Hematopoietic multipotent progenitor cell treated with erythropoietin and hydrocortisone succinate and interleukin-3 and kit ligand, for 17 days (in vitro differentiated cells): ENCODE measurements at regions not wholly inside any gene's neighbourhood (a gene's known extent, or its start where the extent isn't known, plus 50 kb on each side); places are given as distances from the start of the nearest gene placed in this dataset.
"Not testable (repeated sequence)": the region's sequence is repeated elsewhere in the genome, so short reads cannot be mapped to it uniquely, and the experiment has no call there.

ENCODE experiments used
- DNase-seq: peaks from one replicate; pipeline ENCODE4 v3.0.0-alpha.2; 2015; ENCODE audit warnings: low spot score

DNA sequence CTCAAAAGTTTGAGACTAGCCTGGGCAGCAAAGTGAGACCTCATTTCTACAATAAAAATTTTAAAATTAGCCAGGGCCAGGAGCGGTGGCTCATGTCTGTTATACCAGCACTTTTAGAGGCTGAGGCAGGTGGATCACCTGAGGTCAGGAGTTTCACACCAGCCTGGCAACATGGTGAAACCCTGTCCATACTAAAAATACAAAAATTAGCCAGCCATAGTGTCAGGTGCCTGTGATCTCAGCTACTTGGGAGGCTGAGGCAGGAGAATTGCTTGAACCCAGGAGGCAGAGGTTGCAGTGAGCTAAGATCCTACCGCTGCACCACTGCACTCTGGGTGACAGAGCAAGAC, 85.1 kb upstream of the MAP4 start:
- DNase-seq = not testable (repeated sequence)

DNA sequence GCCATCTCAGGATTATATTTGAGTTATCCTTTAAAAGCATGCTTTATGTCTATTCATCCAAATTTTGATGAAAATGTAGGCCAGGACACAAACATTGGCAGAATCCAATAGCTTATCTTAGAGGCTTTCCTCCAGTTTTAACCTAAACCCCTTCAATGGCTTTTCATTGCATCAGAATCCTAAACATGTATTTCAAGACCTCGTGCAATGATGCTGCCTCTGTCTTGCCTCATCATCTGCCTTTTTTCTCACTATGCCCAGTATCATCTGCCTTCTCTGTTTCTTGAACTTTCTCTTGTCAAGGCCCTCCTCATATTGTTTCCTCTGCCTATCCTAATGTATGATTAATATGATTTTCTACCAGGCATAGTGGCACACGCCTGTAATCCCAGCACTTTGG, 76.1 kb upstream of the MAP4 start:
- no peak for DNase-seq

DNA sequence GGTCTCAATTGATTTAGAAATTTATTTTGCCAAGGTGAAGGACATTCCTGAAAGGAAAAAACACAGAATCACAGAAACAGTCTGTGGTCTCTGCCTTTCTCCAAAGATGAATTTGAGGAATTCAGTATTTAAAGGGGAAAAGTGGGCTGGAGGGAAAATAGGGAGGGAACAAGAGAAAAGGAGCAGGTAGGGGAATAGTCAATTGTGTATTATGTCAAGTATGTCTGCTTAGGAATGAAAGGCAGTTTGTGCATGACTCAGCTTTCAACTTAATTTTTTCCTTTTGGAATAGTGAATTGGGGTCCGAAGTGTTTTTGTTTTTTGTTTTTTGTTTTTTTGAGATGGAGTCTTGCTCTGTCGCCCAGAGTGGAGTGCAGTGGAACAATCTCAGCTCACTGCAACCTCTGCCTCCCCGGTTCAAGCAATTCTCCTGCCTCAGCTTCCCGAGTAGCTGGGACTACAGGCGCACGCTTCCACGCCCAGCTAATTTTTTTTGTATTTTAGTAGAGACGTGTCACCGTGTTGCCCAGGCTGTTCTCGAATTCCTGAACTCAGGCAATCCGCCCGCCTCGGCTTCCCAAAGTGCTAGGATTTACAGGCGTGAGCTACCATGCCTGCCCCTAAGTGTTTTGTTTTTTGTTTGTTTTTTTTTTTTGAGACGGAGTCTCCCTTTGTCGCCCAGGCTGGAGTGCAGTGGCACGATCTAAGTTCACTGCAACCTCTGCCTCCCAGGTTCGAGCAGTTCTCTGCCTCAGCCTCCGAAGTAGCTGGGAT, 74.1 kb upstream of the MAP4 start:
- DNase-seq = no peak

DNA sequence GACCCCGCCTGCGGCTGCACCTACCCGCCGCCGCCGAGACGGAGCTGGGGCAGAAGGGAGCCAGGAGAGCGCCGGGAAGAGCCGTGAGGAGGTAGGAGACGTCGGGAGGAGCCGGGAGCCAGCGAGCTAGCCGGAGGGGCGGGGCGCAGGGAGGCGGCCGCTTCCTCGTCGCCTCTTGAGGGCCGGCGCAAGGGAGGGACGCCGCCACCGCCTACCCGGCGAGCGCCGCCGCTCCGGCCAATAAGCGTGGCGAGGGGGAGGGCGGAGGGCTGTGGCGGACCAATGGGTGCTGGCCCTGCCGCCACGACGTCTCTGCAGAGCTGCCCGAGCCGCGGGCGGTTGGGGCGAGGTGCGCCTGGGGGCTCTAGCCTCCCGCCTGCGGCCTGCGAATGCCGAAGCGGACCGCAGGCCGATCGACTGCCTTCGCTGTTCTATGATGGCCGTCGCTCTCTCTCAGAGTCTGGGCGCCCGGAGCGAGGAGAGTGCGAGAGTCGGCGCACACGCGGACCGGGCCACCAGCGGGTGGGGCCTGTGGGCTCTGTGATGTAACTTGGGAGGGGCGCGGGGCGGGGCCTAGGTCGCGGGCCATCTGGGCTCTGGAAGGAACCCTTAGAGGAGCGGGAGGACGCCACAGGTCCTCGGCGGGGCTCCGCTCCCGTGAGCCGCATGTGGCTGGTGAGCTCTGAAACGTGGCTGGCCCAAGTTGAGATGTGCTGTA, 72.7 kb upstream of the MAP4 start:
- peak; percentile 94 for DNase-seq

DNA sequence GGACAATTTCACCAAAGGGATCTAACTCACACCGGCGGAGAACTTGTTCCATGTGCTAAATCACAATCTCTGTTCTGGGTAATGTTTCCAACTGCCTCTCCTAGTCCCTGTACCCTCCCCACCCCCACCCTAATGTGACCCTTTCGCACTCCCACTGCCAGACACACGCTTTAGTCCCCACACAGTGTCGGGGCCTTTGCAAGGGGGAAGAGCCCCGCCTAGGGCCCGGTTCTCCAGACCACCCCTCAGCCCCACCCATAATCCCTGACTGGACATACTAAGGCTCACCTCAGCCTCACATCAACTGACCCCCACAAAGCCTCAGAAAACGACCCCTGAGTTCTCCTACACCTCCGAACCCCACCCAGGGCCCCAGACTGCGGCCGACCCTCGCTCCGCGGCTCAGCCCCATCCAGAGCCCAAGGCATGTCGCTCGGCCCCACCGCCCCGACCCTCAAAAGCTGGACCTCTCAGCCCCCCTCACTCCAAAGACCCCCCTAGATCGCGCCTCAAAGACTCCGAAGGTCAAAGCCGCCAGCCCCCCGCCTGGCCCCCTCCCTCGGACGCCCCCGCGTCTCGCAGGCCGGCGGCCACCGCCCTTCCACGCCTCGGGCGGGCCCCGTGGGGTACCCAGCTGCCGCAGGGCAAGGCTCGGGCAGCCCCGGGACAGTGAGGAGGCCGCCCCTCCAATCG, 72.0 kb upstream of the MAP4 start:
- DNase-seq = no peak

DNA sequence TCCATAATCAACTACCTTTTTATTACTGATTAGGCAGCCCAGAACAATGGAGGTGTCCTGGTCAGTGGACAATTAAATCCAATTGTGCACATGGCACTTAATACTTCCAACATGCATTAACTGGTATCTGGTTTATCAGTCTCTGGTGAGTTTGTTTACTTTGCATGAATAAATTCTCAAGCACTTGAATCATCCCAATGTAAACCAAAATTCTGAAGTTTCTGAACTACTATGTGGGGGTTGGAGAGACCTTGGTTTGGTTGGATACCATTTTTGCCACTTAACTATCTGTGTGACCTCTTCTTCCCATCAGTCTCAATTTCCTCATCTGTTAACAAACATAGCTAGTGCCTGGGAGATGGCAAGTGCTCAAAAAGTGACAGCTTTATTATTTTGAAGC, 70.5 kb upstream of the MAP4 start:
- DNase-seq = no peak

DNA sequence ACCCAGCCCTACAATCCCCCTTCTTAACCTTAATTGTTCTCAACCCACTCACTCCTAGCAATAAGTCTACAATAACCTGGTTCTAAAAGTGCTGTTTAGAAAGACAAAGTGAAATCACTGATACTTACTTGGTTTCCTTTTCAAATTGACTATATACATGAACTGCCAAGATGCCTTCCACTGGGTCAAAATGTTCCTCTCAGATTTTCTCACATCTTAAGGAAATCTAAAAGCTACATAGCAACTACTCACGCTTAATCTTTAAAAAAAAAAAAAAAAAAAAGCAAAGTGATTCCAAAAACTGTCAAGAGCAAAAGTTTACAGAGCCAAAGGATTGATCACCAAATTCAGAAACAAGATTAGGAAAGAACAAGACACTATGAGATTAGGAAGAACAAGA, 68.7 kb upstream of the MAP4 start:
- DNase-seq = no peak

DNA sequence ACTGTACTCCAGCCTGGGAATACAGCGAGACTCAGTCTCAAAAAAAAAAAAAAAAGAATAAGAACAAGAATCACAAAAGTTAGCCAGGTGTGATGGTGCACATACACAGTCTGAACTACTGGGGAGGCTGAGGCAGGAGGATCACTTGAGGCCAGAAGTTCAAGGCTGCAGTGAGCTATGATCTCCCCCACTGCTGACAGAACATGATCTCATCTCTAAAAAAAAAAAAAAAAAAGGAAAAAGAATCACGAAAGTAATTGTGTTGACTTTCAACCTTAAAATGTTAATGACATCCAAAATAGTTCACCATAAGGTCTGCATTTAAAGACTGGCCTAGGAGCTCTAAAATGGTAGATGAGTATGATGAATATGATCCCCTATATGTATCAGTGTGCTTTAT, 68.0 kb upstream of the MAP4 start:
- no peak for DNase-seq

DNA sequence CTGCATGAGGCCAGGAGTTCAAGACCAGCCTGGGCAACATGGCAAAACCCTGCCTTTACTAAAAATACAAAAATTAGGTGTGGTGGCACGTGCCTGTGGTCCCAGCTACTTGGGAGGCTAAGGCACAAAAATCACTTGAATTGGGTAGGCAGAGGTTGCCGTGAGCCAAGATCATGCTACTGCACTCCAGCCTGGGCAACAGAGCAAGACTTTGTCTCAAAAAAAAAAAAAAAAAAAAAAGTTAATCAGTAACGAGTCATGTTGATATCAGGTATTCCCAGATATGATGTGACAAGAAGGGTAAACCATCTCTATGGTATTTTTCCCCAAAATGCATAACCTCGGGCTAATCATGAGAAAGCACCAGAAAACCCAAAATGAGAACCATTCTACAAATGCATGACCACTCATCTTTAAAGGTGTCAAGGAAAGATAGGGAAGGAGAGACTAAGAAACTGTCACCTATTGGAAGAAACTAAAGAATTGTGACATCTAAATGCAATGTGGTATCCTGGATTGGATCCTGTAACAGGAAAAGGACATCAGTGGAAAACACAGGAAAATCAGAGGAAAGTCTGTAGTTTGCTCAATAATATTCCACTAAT, 66.5 kb upstream of the MAP4 start:
- DNase-seq = no peak

DNA sequence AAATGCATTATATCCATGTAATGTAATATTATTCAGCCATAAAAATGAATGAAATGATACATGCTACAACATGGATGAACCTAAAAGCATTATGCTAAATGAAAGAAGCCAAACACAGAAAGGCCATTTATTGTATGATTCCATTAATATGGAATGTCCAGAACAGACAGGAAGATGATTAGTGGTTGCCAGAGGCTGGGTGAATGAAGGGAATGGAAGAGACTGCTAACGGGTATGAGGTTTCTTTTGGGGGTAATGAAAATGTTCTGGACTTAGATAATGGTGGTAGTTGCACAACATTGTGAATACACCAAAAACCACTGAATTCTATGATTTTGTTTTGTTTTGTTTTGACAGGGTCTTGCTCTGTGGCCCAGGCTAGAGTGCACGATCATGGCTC, 61.6 kb upstream of the MAP4 start:
- no peak for DNase-seq

DNA sequence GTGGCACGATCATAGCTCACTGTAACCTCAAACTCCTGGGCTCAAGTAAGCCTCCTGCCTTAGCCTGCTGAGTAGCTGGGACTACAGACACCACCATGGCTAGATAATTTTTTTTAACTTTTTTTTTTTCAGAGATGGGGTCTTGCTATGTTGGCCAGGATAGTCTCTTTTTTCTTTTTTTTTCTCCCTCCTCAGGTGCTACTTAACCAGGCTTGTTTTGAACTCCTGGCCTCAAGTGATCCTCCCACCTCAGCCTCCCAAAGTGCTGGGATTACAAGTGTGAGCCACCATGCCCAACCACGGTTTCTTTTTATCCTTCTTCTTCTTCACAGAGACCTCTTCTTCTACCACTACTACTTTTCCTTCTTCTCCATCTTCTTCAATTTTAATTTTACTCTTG, 53.8 kb upstream of the MAP4 start:
- no peak for DNase-seq

DNA sequence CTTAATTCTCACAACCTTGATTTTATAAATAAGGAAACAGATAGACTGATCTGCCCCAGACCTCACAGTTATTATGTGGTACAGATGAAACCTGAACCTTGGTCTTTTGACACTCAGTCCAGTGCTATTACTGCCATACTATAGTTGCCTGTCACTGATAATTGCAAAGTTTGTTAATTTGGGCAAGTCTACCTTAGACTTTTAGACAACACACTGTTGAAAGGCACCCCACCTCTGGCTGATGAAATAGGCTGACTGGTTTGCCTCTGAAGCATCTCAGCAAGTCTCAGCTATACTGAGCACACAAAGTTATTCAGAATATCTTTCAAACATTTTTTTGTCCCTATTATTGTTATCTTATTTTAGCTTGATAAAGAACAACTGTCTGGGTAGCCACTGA, 53.1 kb upstream of the MAP4 start:
- no peak for DNase-seq

DNA sequence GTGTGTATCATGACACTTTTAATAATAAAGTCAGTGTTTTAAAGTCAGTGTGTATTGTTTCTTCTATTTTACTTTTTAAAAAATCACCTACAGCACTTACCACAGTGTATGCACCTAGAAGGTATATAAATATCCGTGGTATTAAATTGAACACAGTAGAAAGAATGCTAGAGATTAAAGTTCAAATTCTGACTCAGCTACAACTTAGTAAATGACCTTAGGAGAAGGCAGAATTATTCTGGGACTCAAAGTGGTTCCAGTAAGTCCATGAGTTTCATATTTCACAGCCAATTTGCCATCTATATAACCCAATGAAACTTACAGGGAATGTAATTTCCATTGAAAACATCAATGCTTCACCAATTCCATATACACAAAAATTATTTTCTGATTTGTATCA, 52.7 kb upstream of the MAP4 start:
- DNase-seq = no peak

DNA sequence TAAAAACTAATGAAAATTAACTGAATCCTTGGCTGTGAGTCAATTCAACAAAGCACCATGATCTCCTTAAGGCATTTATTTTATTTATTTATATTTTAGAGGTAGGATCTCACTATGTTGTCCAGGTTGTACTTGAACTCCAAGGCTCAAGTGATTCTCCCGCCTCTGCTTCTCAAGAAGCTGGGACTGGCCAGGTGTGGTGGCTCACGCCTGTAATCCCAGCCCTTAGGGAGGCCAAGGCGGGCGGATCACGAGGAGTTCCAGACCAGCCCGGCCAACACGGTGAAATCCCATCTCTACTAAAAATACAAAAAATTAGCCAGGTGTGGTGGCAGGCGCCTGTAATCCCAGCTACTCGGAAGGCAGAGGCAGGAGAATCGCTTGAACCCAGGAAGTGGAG, 52.1 kb upstream of the MAP4 start:
- DNase-seq = not testable (repeated sequence)

DNA sequence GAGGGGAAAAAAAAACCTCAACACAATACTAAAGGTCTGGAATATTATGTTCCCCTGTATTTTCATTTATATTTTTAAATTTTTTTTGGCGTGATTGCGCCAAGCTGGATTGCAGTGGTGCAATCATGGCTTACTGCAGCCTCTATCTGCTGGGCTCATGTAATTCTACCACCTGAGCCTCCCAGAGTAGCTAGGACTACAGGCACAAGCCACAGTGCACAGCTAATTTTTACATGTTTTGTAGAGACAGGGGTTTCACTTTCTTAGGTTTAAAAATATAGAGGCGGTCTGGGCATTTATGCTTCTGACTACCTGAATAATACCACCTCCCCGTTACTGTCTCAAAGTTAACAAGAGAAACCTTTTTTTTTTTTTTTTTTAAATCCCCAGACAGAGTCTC, 51.1 kb upstream of the MAP4 start:
- no peak for DNase-seq
